ENCODE measurements at regions not wholly inside any gene's neighbourhood (a gene's known extent, or its start where the extent isn't known, plus 50 kb on each side); places are given as distances from the start of the nearest gene placed in this dataset.

DNA sequence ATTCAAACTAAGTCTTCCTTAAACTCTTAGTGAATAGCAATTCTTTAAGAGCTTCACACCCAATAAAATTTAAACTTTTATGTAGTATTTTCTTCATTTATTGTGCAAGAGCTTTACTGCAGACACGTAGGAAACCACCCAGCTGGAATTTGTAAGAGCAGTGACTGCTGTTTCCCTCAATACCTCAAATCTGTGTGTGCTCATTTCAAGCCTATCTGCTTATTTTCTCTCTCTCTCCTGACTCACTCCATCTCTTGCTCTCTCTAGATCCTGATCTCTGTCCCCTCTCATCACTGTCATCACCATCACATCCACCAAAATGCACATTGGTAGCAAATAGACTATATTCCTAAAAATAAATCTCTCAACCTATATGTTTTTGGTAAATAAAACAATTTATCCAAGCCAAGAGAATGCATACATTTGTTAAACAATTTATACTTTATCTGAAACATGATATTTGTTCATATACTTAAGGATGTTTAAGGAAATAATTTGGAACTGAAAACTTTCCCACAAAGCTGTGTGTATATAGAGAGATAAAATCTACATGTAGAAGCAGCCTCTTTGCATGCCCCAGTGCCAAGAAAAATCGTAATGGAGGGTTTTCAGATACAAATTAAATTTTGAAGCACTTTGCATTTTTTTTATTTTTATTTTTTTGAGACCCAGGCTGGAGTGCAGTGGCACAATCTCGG is 273.0 kb downstream of the TFAP2A start:
- WGBS (ENCODE audit: extremely low coverage, insufficient coverage, insufficient read length), result no CpG with 5 or more reads among the region's 3 CpGs
- no peak overlapping the region for H3K27ac ChIP-seq (ENCODE audit: low read depth, low read length)
- H2BK5ac ChIP-seq (ENCODE audit: low read depth, low read length, poor library complexity), result no peak overlapping the region
- H3K9me3 ChIP-seq (ENCODE audit: insufficient read depth, low read depth, low read length), result no peaks in the 10 kb centered on the region
- H3K4me3 ChIP-seq (ENCODE audit: low read depth, low read length), result no peak overlapping the region
- no peak overlapping the region for H2AK5ac ChIP-seq (ENCODE audit: low read length)
- H2BK12ac ChIP-seq (ENCODE audit: low read length), result no peak overlapping the region
- no peak overlapping the region for H2BK120ac ChIP-seq (ENCODE audit: insufficient read depth, low read length, poor library complexity)
- H4K8ac ChIP-seq (ENCODE audit: low read depth, low read length), result no peak overlapping the region
- H3K4me2 ChIP-seq (ENCODE audit: low read length), result no peak overlapping the region
- H4K91ac ChIP-seq (ENCODE audit: low read depth, low read length), result no peak overlapping the region
- no peak for DNase-seq
- H2AFZ ChIP-seq (ENCODE audit: insufficient read depth, low read length, poor library complexity), result no peak overlapping the region
- H3K4me1 ChIP-seq (ENCODE audit: control insufficient read depth in 1 of 2, insufficient read depth in 2 of 2, low read length in 2 of 2), result no peaks in the 10 kb centered on the region
- no peak overlapping the region for H4K12ac ChIP-seq (ENCODE audit: low read depth, low read length)
- no peak overlapping the region for H3K9ac ChIP-seq (ENCODE audit: low read length)
- no peak overlapping the region for H3K18ac ChIP-seq (ENCODE audit: low read length)
- H3K4ac ChIP-seq (ENCODE audit: low read depth, low read length), result no peak overlapping the region
- no peak overlapping the region for H3K23ac ChIP-seq (ENCODE audit: low read length)
- H3K36me3 ChIP-seq (ENCODE audit: control insufficient read depth in 1 of 2, insufficient read depth in 2 of 2, low read length in 2 of 2), result no peaks in the 10 kb centered on the region
- H3K79me2 ChIP-seq (ENCODE audit: control insufficient read depth, insufficient read depth, low read length, poor library complexity), result no peaks in the 10 kb centered on the region
- no peaks in the 10 kb centered on the region for H3K27me3 ChIP-seq (ENCODE audit: insufficient read depth, low read length)
- H3K14ac ChIP-seq (ENCODE audit: low read length), result no peak overlapping the region
- no peaks in the 10 kb centered on the region for H3K79me1 ChIP-seq (ENCODE audit: low read length)

- no peak overlapping the region for H3K4me3 ChIP-seq (ENCODE audit: low read depth, low read length)
- H4K12ac ChIP-seq (ENCODE audit: low read depth, low read length), result no peak overlapping the region
- H3K4me1 ChIP-seq (ENCODE audit: control insufficient read depth in 1 of 2, insufficient read depth in 2 of 2, low read length in 2 of 2), result no peaks in the 10 kb centered on the region
- no CpG with 5 or more reads among the region's 3 CpGs for WGBS (ENCODE audit: extremely low coverage, insufficient coverage, insufficient read length)
- H3K4ac ChIP-seq (ENCODE audit: low read depth, low read length), result no peak overlapping the region
- H4K91ac ChIP-seq (ENCODE audit: low read depth, low read length), result no peak overlapping the region
- no peak overlapping the region for H2AFZ ChIP-seq (ENCODE audit: insufficient read depth, low read length, poor library complexity)
- no peaks in the 10 kb centered on the region for H3K9me3 ChIP-seq (ENCODE audit: insufficient read depth, low read depth, low read length)
- H2BK12ac ChIP-seq (ENCODE audit: low read length), result no peak overlapping the region
- no peak overlapping the region for H3K4me2 ChIP-seq (ENCODE audit: low read length)
- H2AK5ac ChIP-seq (ENCODE audit: low read length), result no peak overlapping the region
- H3K23ac ChIP-seq (ENCODE audit: low read length), result no peak overlapping the region
- H2BK120ac ChIP-seq (ENCODE audit: insufficient read depth, low read length, poor library complexity), result no peak overlapping the region
- H3K9ac ChIP-seq (ENCODE audit: low read length), result no peak overlapping the region
- no peaks in the 10 kb centered on the region for H3K27me3 ChIP-seq (ENCODE audit: insufficient read depth, low read length)
- no peak overlapping the region for H2BK5ac ChIP-seq (ENCODE audit: low read depth, low read length, poor library complexity)
- H3K14ac ChIP-seq (ENCODE audit: low read length), result no peak overlapping the region
- no peaks in the 10 kb centered on the region for H3K79me2 ChIP-seq (ENCODE audit: control insufficient read depth, insufficient read depth, low read length, poor library complexity)
- no peaks in the 10 kb centered on the region for H3K79me1 ChIP-seq (ENCODE audit: low read length)
- no peak overlapping the region for H3K27ac ChIP-seq (ENCODE audit: low read depth, low read length)
- H3K18ac ChIP-seq (ENCODE audit: low read length), result no peak overlapping the region
- no peaks in the 10 kb centered on the region for H3K36me3 ChIP-seq (ENCODE audit: control insufficient read depth in 1 of 2, insufficient read depth in 2 of 2, low read length in 2 of 2)
- no peak for DNase-seq
- no peak overlapping the region for H4K8ac ChIP-seq (ENCODE audit: low read depth, low read length)
Observed at GRCh38 chr6:10140824-10141223, 274.1 kb downstream of the TFAP2A start.

DNA sequence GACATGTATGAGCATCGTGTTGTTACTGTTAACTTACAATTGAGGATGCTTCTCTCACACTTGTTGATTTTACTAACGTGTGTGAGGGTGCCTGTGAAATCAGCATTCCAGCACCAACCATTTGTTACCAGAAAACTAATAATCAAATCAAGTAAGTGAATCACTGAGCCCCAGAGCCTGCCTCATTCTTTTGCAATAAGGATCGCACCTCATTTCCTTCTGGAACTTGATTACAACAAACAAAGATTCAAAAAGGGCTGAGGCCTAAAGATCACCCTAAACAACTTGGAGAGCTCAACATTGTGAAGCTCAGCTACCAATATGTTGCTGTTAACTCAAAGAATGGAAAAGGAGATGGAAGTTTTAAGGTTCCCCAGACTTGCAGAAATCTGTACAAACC is 274.7 kb downstream of the TFAP2A start:
- Histone ChIP-seq H3K14ac (ENCODE audit: low read length) (no peak overlapping the region), H3K79me1 (ENCODE audit: low read length) (no peaks in the 10 kb centered on the region), H3K27ac (ENCODE audit: low read depth, low read length) (no peak overlapping the region), H3K4me2 (ENCODE audit: low read length) (no peak overlapping the region), H3K36me3 (ENCODE audit: control insufficient read depth in 1 of 2, insufficient read depth in 2 of 2, low read length in 2 of 2) (no peaks in the 10 kb centered on the region), H3K9ac (ENCODE audit: low read length) (no peak overlapping the region), H3K23ac (ENCODE audit: low read length) (no peak overlapping the region), H2BK5ac (ENCODE audit: low read depth, low read length, poor library complexity) (no peak overlapping the region), H2AFZ (ENCODE audit: insufficient read depth, low read length, poor library complexity) (no peak overlapping the region), H3K18ac (ENCODE audit: low read length) (no peak overlapping the region), H3K79me2 (ENCODE audit: control insufficient read depth, insufficient read depth, low read length, poor library complexity) (no peaks in the 10 kb centered on the region), H2AK5ac (ENCODE audit: low read length) (no peak overlapping the region), H3K4me1 (ENCODE audit: control insufficient read depth in 1 of 2, insufficient read depth in 2 of 2, low read length in 2 of 2) (no peaks in the 10 kb centered on the region), H2BK120ac (ENCODE audit: insufficient read depth, low read length, poor library complexity) (no peak overlapping the region), H3K4me3 (ENCODE audit: low read depth, low read length) (no peak overlapping the region), H3K9me3 (ENCODE audit: insufficient read depth, low read depth, low read length) (no peaks in the 10 kb centered on the region), H4K8ac (ENCODE audit: low read depth, low read length) (no peak overlapping the region), H3K4ac (ENCODE audit: low read depth, low read length) (no peak overlapping the region), H4K12ac (ENCODE audit: low read depth, low read length) (no peak overlapping the region), H3K27me3 (ENCODE audit: insufficient read depth, low read length) (no peaks in the 10 kb centered on the region), H4K91ac (ENCODE audit: low read depth, low read length) (no peak overlapping the region), H2BK12ac (ENCODE audit: low read length) (no peak overlapping the region)
- no peak for DNase-seq
- WGBS (ENCODE audit: extremely low coverage, insufficient coverage, insufficient read length), result no CpG with 5 or more reads among the region's 3 CpGs

DNA sequence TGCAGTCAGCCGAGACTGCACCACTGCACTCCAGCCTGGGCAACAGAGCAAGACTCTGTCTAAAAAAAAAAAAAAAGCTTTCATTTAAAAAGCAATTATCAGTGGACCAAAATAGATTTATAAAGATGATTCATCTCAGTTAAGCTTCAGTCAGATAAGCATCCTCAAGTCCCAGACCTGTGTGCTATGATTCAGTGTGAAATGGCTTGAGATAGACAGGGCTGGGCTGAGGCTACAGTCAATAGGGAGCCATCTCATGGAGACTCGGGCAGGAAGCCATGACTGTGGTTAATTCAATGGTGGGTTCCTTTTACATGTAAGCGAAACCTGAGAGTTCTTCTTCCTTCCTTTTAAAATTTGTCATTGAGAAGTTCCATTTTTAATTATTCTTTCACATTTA is 276.0 kb downstream of the TFAP2A start:
- Histone ChIP-seq H3K27ac (ENCODE audit: low read depth, low read length) (no peak overlapping the region), H3K36me3 (ENCODE audit: control insufficient read depth in 1 of 2, insufficient read depth in 2 of 2, low read length in 2 of 2) (no peaks in the 10 kb centered on the region), H3K14ac (ENCODE audit: low read length) (no peak overlapping the region), H3K79me1 (ENCODE audit: low read length) (no peaks in the 10 kb centered on the region), H3K79me2 (ENCODE audit: control insufficient read depth, insufficient read depth, low read length, poor library complexity) (no peaks in the 10 kb centered on the region), H2AK5ac (ENCODE audit: low read length) (no peak overlapping the region), H3K4ac (ENCODE audit: low read depth, low read length) (no peak overlapping the region), H3K18ac (ENCODE audit: low read length) (no peak overlapping the region), H3K27me3 (ENCODE audit: insufficient read depth, low read length) (no peaks in the 10 kb centered on the region), H3K4me1 (ENCODE audit: control insufficient read depth in 1 of 2, insufficient read depth in 2 of 2, low read length in 2 of 2) (no peaks in the 10 kb centered on the region), H2AFZ (ENCODE audit: insufficient read depth, low read length, poor library complexity) (no peak overlapping the region), H4K12ac (ENCODE audit: low read depth, low read length) (no peak overlapping the region), H4K8ac (ENCODE audit: low read depth, low read length) (no peak overlapping the region), H2BK5ac (ENCODE audit: low read depth, low read length, poor library complexity) (no peak overlapping the region), H3K4me3 (ENCODE audit: low read depth, low read length) (no peak overlapping the region), H2BK120ac (ENCODE audit: insufficient read depth, low read length, poor library complexity) (no peak overlapping the region), H4K91ac (ENCODE audit: low read depth, low read length) (no peak overlapping the region), H3K23ac (ENCODE audit: low read length) (no peak overlapping the region), H3K4me2 (ENCODE audit: low read length) (no peak overlapping the region), H3K9me3 (ENCODE audit: insufficient read depth, low read depth, low read length) (no peaks in the 10 kb centered on the region), H2BK12ac (ENCODE audit: low read length) (no peak overlapping the region), H3K9ac (ENCODE audit: low read length) (no peak overlapping the region)
- DNase-seq, result no peak
- WGBS (ENCODE audit: extremely low coverage, insufficient coverage, insufficient read length), result no CpG with 5 or more reads among the region's 3 CpGs
